Keratinocyte (primary cell): ENCODE measurements at regions not wholly inside any gene's neighbourhood (a gene's known extent, or its start where the extent isn't known, plus 50 kb on each side); places are given as distances from the start of the nearest gene placed in this dataset.

ENCODE experiments used
- EZH2 ChIP-seq: IDR thresholded peaks from one replicate; pipeline ENCODE4 v1.6.1; 2012; ENCODE audit warnings: inconsistent platforms, mild to moderate bottlenecking, low read length, moderate library complexity
- TF ChIP-seq, protein P1 (sequence below), 3 experiments: IDR thresholded peaks in 1 of 3; conservative IDR thresholded peaks in 1 of 3; optimal IDR thresholded peaks in 1 of 3; 2 replicates in 2 of 3; 3 replicates in 1 of 3; pipeline versions ENCODE3 to v1.5.1; 2011; ENCODE audit warnings: low read length in 3 of 3, mild to moderate bottlenecking in 3 of 3, moderate library complexity in 2 of 3, control low read depth in 1 of 3, inconsistent platforms in 1 of 3; ENCODE audit not compliant: insufficient read depth in 2 of 3; ENCODE audit errors: extremely low read depth in 1 of 3

DNA sequence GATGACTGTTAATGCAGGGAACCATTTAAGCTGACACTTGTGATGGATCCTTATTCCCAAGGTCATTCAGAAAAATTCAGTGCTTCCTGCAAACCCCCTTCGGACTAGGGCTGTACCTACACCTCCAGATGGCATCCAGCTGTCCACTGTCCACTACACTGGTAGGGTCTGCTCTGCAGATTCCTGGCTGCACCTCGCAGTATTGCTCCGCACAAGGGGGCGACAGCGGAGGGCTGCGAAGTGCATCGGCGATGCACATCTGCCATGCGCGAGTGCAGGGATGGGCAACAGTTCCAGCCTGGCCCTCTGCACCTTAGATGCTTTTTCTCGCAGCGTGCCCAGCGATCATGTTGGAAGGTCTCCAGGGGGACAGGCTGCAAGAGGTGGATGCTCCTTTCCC lies 55.5 kb downstream of the KCNA5 start:
- TF ChIP-seq, protein P1, sequence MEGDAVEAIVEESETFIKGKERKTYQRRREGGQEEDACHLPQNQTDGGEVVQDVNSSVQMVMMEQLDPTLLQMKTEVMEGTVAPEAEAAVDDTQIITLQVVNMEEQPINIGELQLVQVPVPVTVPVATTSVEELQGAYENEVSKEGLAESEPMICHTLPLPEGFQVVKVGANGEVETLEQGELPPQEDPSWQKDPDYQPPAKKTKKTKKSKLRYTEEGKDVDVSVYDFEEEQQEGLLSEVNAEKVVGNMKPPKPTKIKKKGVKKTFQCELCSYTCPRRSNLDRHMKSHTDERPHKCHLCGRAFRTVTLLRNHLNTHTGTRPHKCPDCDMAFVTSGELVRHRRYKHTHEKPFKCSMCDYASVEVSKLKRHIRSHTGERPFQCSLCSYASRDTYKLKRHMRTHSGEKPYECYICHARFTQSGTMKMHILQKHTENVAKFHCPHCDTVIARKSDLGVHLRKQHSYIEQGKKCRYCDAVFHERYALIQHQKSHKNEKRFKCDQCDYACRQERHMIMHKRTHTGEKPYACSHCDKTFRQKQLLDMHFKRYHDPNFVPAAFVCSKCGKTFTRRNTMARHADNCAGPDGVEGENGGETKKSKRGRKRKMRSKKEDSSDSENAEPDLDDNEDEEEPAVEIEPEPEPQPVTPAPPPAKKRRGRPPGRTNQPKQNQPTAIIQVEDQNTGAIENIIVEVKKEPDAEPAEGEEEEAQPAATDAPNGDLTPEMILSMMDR (optimal IDR thresholded peaks at IDR 0.05 in 1 of 3, IDR thresholded peaks at IDR 0.05 in 1 of 3, conservative IDR thresholded peaks at IDR 0.05 in 1 of 3; ENCODE audit: extremely low read depth in 1 of 3, insufficient read depth in 2 of 3, low read length in 3 of 3) = no peak
- no peak for TF ChIP-seq EZH2
